ENCODE measurements at regions not wholly inside any gene's neighbourhood (a gene's known extent, or its start where the extent isn't known, plus 50 kb on each side); places are given as distances from the start of the nearest gene placed in this dataset.

- TF ChIP-seq CTCF (optimal IDR thresholded peaks at IDR 0.05 in 1 of 3, IDR thresholded peaks at IDR 0.05 in 1 of 3, conservative IDR thresholded peaks at IDR 0.05 in 1 of 3; ENCODE audit: extremely low read depth in 1 of 3, insufficient read depth in 2 of 3, low read length in 3 of 3) (no peak), EZH2 (IDR thresholded peaks at IDR 0.05; ENCODE audit: low read length) (no peak)
These were observed 830.4 kb downstream of the MAT2B start for GRCh38 chr5:164335837-164336236.

All from keratinocyte (primary cell).